ENCODE measurements at regions not wholly inside any gene's neighbourhood (a gene's known extent, or its start where the extent isn't known, plus 50 kb on each side); places are given as distances from the start of the nearest gene placed in this dataset.

DNA sequence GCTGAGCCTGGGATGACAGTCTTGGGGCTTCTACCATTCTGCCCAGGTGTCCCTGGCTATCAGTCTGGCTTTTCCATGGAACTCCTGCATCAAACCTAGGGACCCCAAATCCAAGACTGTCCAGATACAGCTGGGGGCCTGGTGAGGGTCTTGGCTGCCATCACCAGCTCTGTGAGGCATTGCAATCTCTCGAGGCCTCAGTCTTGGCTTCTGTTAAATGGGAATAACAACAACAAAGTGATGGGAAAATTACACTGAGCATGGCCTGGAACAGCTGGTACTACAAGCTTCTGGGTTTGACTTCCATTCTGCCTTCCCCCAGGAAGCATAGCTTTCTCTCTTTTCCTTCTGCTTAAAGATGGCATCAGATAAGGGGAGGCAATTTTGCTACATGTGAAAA, 50.0 kb upstream of the LCTL start:
- DNase-seq (ENCODE audit: insufficient read length, low spot score) (no peak), FAIRE-seq (no peak)
- TF ChIP-seq POU2F2 (IDR thresholded peaks at IDR 0.05; ENCODE audit: low read depth, low read length) (no peak), POLR2A (IDR thresholded peaks at IDR 0.05; ENCODE audit: low read depth, low read length) (no peak), TAF1 (IDR thresholded peaks at IDR 0.05; ENCODE audit: low read depth, low read length) (no peak), SPI1 (IDR thresholded peaks at IDR 0.05; ENCODE audit: low read depth, low read length) (no peak), PAX5 (IDR thresholded peaks at IDR 0.05; ENCODE audit: insufficient read depth, low read length, severe bottlenecking) (no peak), POLR2AphosphoS5 (IDR thresholded peaks at IDR 0.05; ENCODE audit: low read depth, low read length) (no peak)

DNA sequence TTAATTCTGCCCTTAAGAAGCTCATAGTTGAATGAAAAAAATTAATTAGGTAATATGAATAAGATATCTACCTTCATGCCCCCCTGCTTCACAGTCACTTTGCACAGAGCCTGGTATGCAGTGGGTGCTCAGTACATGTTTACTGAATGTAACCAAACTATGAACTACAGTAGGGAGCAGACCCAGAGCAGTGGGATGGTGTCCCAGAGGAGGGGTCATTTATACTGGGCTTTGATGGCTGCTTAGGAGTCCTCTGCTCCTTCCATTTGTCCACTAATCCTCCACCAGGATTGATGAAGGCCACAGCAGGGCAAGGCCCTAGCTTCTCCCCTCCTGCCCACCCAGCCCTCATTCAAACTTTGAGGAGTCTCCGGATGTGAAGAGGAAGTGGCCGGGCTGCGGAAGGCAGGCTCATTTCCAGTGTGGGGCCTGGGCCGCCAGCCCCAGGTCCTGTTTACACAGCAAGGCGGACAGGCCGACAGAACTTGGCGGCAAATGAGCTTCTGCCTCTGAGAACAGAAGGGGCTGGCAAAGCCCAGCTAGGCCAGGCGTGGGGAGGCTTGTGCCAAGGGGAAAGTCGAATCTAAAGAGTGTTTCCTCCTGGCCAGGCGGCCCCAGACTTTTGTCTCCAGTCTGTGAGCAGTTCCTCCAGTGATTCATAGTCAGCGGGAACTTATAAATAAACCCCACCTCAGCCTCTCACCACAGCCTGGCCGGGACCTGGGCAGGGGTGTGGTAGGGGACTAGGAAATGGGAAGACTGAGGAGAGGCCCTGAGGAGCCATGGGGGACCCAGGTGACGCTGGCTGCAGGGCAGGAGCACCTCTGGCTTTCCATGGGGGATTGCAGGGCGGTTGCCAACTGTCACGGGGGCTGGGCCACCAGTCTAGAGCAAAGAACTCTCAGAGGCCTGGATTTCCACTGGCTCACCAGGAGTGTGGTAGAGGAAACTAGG, 51.6 kb upstream of the LCTL start:
- DNase-seq (ENCODE audit: insufficient read length, low spot score) (no peak), FAIRE-seq (no peak)
- 0 out of 2 replicates have a peak, but pooled peaks have one; percentile 32 for TF ChIP-seq SPI1 (IDR thresholded peaks at IDR 0.05; ENCODE audit: low read depth, low read length)
- no peak for TF ChIP-seq TAF1 (IDR thresholded peaks at IDR 0.05; ENCODE audit: low read depth, low read length)

DNA sequence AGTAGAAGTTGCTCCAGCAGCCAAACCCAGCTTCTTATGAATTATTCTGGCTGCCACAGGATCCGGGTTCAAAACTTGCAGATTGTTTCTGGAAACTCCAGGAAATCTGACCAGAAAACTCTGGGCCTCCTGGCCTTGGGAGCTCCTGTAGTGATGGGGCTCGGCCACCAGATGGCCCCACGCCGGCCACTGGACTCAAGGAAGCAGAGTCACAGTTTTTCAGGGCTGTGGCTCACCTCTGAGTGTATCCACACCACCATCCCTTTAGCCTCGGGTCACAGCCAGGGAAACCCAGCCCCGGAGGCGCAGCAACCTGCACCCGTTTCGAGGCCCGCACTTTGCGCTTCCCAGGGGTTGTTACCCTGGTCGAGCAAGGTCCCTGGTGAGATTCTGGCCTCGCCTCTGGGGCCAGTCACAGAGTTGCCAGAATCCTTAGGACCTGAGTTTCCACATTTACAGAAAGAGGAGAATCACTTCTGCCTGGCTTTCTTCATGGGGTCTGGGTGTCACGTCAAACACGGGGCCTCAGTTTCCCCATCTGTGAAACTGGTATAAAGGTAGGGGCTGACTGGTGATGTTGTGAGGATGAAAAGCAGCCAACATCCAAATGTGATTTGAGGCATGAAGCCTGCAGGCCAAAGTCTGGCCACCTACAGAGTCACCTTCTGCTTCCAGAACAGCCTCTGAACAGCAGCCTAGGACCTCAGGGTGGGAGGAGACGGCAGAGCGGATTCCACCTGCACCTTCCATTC, 53.5 kb upstream of the LCTL start:
- FAIRE-seq = peak; percentile 67
- no peak for TF ChIP-seq SPI1 (IDR thresholded peaks at IDR 0.05; ENCODE audit: low read depth, low read length)
- no peak for TF ChIP-seq PAX5 (IDR thresholded peaks at IDR 0.05; ENCODE audit: insufficient read depth, low read length, severe bottlenecking)
- TF ChIP-seq POLR2A (IDR thresholded peaks at IDR 0.05; ENCODE audit: low read depth, low read length) = no peak
- no peak for TF ChIP-seq POU2F2 (IDR thresholded peaks at IDR 0.05; ENCODE audit: low read depth, low read length)
- TF ChIP-seq TAF1 (IDR thresholded peaks at IDR 0.05; ENCODE audit: low read depth, low read length) = no peak
- TF ChIP-seq POLR2AphosphoS5 (IDR thresholded peaks at IDR 0.05; ENCODE audit: low read depth, low read length) = no peak
- peak; percentile 66 for DNase-seq (ENCODE audit: insufficient read length, low spot score)

DNA sequence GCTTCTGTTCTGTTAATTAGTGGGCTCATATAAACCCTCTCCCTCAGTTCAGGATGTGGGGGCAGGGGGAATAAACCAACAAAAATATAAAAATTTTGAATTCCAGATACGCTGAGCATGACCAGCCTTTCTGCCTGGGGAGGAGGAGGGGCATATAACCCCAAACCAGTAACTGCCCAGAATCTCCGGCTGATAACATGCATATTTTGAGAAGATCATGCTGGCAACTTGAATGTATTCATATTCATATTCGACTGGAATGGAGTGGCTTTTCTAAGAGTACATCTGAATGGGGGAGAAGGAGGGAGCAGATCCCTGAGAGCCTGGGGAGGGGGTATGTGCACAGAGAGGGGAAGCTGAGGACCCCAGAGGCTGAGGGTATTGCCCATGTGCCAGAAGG, 54.5 kb upstream of the LCTL start:
- TF ChIP-seq POU2F2 (IDR thresholded peaks at IDR 0.05; ENCODE audit: low read depth, low read length) (no peak), TAF1 (IDR thresholded peaks at IDR 0.05; ENCODE audit: low read depth, low read length) (no peak), POLR2AphosphoS5 (IDR thresholded peaks at IDR 0.05; ENCODE audit: low read depth, low read length) (no peak), SPI1 (IDR thresholded peaks at IDR 0.05; ENCODE audit: low read depth, low read length) (no peak), PAX5 (IDR thresholded peaks at IDR 0.05; ENCODE audit: insufficient read depth, low read length, severe bottlenecking) (no peak), POLR2A (IDR thresholded peaks at IDR 0.05; ENCODE audit: low read depth, low read length) (no peak)
- DNase-seq (ENCODE audit: insufficient read length, low spot score) (no peak), FAIRE-seq (no peak)

DNA sequence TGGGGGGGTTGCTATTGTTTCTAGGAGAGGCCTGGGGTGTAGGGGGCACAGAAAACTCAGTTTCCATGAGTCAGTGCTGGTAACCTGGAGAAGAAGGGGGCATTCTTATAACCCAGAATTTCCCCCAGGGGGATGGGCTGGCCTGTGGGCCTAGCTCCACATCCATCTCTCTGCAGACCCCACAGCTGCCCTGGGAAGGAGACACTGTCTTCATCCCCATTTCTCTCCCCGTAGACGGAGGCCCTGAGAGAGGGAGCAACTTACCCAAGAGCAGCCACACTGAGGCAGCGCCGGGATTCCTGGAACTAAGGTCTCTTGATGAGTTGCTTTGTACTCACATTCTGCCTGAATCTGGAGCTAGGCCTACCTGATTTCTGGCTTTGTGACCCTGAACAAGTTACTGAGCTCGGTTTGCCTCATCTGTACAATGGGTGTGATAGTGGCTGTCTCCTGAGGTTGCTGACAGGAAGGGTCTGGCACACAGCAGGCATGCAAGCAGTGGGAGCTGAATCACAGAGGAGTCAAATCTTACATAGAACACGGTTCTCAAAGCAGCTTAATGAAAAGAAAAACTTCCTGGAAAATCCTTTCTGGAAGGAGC, 55.0 kb upstream of the LCTL start:
- DNase-seq (ENCODE audit: insufficient read length, low spot score) = no peak
- no peak for TF ChIP-seq PAX5 (IDR thresholded peaks at IDR 0.05; ENCODE audit: insufficient read depth, low read length, severe bottlenecking)
- TF ChIP-seq TAF1 (IDR thresholded peaks at IDR 0.05; ENCODE audit: low read depth, low read length) = no peak
- TF ChIP-seq POLR2AphosphoS5 (IDR thresholded peaks at IDR 0.05; ENCODE audit: low read depth, low read length) = no peak
- TF ChIP-seq POU2F2 (IDR thresholded peaks at IDR 0.05; ENCODE audit: low read depth, low read length) = no peak
- no peak for TF ChIP-seq SPI1 (IDR thresholded peaks at IDR 0.05; ENCODE audit: low read depth, low read length)
- no peak for TF ChIP-seq POLR2A (IDR thresholded peaks at IDR 0.05; ENCODE audit: low read depth, low read length)
- FAIRE-seq = no peak

DNA sequence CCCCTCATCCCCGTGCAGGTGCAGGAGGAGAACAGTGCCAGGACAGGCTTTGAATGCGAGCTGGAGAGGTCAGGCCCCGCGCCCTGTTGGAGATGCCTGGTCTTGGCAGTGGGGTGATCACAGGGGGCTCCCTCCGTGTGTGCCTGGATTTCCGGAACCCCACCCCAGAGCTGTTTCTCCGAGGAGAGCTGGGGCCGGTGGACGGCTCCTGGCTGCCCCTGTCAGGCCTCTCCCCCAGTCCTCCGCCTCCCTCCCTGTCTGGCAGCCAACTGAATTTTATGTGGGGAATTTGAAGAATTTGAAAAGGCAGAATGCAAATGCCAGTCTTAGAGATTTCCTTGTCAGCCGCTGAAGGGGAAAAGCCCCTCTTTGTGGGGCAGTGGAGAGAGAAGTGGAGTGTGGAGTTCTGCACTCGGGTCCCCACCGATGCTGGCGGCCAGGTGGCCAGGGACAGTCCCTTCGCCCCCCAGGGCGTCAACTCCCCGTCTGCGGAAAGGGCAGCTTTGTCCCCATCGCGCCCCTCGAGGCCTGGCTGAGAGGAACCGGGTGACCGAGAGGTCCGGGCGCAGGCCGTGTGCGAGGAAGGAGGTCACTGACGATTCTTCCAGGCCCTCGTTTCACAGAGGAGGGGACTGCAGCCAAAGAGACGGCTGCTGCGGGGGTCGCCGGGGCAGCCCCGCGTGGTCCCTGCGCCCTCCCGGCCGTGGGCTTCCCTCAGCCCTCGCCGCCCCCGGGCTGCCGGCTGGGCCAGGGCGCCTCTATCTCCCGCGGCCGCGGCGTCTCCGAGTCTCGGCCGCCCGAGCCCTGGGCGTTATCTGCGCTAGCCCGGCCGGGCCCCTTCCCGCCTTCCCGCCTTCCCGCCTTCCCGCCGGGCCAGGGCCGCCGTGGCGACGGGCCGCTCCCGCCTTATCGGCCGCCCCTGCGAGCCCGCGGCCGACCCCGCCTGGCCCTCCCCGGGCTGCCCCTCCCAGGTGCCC, 56.0 kb upstream of the LCTL start:
- no peak for FAIRE-seq
- no peak for DNase-seq (ENCODE audit: insufficient read length, low spot score)
- TF ChIP-seq POLR2A (IDR thresholded peaks at IDR 0.05; ENCODE audit: low read depth, low read length) (no peak), POU2F2 (IDR thresholded peaks at IDR 0.05; ENCODE audit: low read depth, low read length) (no peak), PAX5 (IDR thresholded peaks at IDR 0.05; ENCODE audit: insufficient read depth, low read length, severe bottlenecking) (no peak), TAF1 (IDR thresholded peaks at IDR 0.05; ENCODE audit: low read depth, low read length) (no peak), POLR2AphosphoS5 (IDR thresholded peaks at IDR 0.05; ENCODE audit: low read depth, low read length) (no peak), SPI1 (IDR thresholded peaks at IDR 0.05; ENCODE audit: low read depth, low read length) (no peak)

DNA sequence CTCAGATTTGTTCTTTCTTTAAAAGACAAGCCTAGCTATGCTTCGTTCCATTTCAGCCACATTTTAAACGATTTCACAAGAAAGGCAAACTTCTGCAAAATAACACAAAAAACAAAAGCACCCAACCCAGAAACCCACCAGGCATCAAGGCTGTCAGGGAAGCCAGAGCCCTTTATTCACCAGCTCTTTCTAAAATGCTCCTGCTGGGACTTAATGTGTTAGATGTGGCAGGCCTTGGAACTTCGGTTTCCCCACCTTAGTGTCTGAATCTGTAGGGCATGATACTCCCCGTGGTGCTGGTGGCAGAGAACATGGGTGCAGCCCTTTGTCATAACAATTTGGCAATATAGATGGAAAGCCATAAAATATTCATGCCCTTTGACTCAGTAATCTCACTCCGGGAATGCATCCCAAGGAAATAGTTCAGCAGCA, 56.8 kb upstream of the LCTL start:
- FAIRE-seq = no peak
- DNase-seq (ENCODE audit: insufficient read length, low spot score) = no peak
- TF ChIP-seq SPI1 (IDR thresholded peaks at IDR 0.05; ENCODE audit: low read depth, low read length) (no peak), POLR2A (IDR thresholded peaks at IDR 0.05; ENCODE audit: low read depth, low read length) (no peak), POU2F2 (IDR thresholded peaks at IDR 0.05; ENCODE audit: low read depth, low read length) (no peak), PAX5 (IDR thresholded peaks at IDR 0.05; ENCODE audit: insufficient read depth, low read length, severe bottlenecking) (no peak), TAF1 (IDR thresholded peaks at IDR 0.05; ENCODE audit: low read depth, low read length) (no peak), POLR2AphosphoS5 (IDR thresholded peaks at IDR 0.05; ENCODE audit: low read depth, low read length) (no peak)

DNA sequence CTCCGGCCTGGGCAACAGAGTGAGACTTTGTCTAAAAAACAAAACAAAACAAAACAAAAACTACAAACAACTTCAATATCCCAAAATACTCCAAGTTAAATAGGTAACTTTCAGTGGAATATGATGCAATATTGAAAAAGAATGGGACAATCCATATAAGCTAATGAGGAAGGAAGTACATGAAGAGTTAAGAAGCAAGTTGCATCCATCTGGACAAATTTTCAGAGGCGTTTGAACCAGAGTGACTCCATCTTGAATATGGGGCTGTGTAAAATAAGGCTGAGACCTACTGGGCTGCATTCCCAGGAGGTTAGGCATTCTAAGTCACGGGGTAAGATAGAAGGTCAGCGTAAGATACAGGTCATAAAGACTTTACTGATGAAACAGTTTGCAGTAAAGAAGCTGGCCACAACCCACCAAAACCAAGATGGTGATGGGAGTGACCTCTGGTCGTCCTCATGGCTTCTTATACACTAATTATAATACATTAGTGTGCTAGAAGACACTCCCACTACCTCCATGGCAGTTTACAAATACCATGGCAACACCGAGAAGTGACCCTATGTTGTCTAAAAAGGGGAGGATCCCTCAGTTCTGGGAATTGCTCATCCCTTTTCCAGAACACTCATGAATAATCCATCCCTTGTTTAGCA, 58.1 kb upstream of the LCTL start:
- TF ChIP-seq POLR2AphosphoS5 (IDR thresholded peaks at IDR 0.05; ENCODE audit: low read depth, low read length) (no peak), SPI1 (IDR thresholded peaks at IDR 0.05; ENCODE audit: low read depth, low read length) (no peak), POU2F2 (IDR thresholded peaks at IDR 0.05; ENCODE audit: low read depth, low read length) (no peak), PAX5 (IDR thresholded peaks at IDR 0.05; ENCODE audit: insufficient read depth, low read length, severe bottlenecking) (no peak), TAF1 (IDR thresholded peaks at IDR 0.05; ENCODE audit: low read depth, low read length) (no peak), POLR2A (IDR thresholded peaks at IDR 0.05; ENCODE audit: low read depth, low read length) (no peak)
- FAIRE-seq (no peak), DNase-seq (ENCODE audit: insufficient read length, low spot score) (no peak)
